C4-2B (cell line): ENCODE measurements at regions not wholly inside any gene's neighbourhood (a gene's known extent, or its start where the extent isn't known, plus 50 kb on each side); places are given as distances from the start of the nearest gene placed in this dataset.

ENCODE experiments used
- ZFX ChIP-seq: fragments of 450-650 bp; IDR thresholded peaks from 2 replicates; pipeline ENCODE4 v1.6.1; 2017
- TF ChIP-seq, protein P1 (sequence below): fragments of 450-650 bp; conservative IDR thresholded peaks from 2 replicates; pipeline ENCODE4 v1.5.1; 2017; ENCODE audit warnings: mild to moderate bottlenecking

GRCh38 chr4:77360451-77360850 is 203.4 kb downstream of the CCNG2 start:
- TF ChIP-seq, protein P1, sequence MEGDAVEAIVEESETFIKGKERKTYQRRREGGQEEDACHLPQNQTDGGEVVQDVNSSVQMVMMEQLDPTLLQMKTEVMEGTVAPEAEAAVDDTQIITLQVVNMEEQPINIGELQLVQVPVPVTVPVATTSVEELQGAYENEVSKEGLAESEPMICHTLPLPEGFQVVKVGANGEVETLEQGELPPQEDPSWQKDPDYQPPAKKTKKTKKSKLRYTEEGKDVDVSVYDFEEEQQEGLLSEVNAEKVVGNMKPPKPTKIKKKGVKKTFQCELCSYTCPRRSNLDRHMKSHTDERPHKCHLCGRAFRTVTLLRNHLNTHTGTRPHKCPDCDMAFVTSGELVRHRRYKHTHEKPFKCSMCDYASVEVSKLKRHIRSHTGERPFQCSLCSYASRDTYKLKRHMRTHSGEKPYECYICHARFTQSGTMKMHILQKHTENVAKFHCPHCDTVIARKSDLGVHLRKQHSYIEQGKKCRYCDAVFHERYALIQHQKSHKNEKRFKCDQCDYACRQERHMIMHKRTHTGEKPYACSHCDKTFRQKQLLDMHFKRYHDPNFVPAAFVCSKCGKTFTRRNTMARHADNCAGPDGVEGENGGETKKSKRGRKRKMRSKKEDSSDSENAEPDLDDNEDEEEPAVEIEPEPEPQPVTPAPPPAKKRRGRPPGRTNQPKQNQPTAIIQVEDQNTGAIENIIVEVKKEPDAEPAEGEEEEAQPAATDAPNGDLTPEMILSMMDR: no peak
- no peak for TF ChIP-seq ZFX
